ENCODE measurements at regions not wholly inside any gene's neighbourhood (a gene's known extent, or its start where the extent isn't known, plus 50 kb on each side); places are given as distances from the start of the nearest gene placed in this dataset.
"Not testable (repeated sequence)": the region's sequence is repeated elsewhere in the genome, so short reads cannot be mapped to it uniquely, and the experiment has no call there.

DNA sequence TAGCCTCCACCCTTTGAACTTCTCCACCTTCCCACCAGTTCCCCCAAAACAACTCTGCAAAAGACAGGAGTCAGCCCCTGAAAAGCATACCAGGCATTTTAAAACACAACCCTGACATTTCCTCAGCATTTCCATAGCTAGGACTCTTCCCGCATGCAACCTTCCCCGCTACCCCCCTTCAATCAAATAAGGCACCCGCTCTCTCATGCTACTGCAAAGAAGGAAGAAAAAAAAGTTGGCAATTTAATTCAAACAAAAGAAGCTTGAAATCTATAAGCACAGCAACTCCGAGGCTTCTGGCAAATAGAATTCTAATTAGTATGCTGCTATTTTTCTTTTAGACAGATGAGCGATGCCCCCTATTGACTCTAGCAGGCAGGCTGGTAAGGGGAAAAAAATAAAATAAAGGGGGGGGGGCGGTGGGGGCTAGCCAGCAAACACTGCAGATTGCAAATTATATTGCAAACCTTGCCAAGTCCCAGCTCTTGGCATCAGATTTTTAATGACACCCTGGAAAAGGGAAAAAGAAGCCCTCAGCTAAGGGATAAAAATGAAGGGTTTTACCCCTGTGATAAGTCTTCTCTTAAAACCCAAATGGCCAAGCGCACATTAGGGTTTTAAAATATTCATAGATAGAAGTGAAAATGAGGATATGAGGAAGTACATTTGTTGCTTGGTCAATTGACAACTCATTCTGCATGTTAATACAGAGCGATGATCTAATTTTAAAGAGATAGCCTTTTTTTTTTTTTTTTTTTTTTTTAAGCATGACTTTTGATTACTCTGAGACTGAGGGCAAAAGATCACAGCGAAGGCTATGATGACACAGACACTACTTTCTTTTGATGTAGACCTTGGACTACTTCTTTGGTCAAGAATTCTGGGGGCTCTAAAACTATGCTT lies 255.2 kb downstream of the NR2F2 start:
- DNase-seq, result no peak

DNA sequence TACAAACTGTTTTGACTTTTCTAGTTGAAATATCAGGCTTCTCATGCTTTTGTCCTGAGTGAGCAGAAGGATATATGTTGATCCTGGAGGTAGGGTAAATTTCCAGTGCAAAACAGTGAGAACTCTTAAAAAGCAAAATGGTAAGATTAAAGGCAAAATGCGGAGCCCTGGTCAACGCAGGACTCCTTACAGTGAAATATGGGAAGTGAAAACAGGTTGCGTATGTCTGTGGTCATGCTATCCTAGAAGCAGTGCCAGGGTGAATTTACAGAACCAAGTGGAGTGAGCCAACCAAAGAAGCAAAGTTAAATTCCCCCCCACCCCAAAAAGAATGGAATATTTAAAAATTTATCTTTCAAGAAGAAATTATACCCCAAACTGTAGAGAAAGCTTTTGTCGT lies 256.4 kb downstream of the NR2F2 start:
- DNase-seq, result peak; percentile 1

DNA sequence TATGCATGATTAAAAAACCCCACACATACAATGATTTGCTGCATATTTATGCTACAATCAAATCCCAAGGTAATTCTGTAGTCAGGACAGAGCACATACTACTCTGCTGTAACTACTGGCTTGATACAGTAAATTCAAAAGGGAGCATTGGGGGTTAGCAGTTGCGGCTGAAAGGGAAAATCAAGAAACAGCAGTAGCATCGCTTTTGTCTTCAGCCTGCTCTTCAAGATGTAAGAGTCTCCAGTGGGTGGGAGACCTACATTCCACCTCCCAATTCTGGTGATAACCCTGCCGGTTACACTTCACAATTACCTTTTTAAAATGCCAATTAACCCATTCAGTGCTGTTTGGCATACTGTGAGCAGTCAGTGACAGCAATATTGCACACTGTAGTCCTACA lies 259.4 kb downstream of the NR2F2 start:
- no peak for DNase-seq

DNA sequence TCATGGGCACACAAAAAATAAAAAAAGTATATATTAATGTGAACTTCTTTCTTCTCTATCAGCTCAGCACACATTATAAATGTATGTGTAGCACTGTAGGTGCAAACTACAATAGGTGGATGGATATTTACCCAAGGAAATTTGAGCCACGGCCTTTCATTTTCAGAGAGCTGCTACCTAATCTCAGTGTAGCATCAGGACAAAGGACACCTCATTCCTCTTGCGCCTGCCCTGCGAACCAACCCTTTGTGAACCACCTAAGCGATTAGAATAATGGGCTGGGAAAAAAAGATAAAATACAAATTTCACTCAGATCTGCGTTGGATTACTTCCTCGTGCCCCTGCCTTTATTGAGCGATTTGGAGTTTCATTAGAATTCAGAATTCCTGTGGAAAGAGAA lies 263.2 kb downstream of the NR2F2 start:
- DNase-seq, result no peak

DNA sequence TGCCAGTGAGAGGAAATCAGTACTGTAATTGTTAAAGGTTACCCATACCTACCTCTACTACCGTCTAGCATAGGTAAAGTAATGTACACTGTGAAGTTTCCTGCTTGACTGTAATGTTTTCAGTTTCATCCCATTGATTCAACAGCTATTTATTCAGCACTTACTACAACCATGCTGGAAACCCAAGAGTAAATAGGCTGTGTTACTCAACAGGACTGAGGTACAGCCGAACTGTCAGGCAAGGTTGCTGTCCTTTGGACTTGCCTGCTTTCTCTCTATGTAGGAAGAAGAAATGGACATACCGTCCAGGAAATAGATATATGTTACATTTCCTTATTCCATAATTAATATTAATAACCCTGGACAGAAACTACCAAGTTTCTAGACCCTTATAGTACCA lies 265.5 kb downstream of the NR2F2 start:
- no peak for DNase-seq

DNA sequence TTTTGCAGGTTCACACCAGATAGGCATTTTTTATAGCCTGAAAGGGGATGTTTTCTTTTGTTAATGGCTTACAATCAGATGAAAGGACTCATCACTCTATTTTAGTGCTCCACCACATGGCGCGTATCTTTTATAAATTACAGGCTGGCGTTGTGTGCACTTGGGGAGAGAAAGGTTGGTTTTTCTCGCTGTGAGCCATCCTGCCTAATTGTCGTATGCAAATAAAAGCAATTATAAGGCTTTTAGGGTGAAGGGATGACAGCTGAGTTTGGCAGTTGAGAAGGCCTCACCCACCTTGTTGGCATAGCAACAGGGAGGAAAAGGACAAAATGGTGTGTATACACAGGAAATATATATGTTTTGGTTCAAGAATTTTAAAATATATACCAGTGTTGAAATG lies 268.0 kb downstream of the NR2F2 start:
- no peak for DNase-seq

DNA sequence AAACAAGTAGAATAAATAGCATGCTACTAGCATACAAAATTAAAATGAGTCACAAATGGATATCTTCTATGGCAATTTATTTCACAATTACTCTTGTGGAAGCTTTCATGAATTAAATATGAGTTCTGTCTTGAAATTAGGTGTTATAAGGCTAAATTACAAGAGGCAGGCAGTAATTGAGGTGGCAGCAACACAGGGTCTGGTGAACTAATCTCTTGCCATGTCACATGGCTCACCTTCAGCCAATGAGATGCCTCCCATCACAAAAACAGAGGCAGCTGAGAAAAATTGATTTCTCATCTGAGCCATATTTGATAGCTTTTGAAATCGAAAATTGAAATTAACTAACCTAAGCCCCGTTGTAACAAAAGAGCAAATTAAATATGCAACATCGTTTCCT lies 268.8 kb downstream of the NR2F2 start:
- no peak for DNase-seq

DNA sequence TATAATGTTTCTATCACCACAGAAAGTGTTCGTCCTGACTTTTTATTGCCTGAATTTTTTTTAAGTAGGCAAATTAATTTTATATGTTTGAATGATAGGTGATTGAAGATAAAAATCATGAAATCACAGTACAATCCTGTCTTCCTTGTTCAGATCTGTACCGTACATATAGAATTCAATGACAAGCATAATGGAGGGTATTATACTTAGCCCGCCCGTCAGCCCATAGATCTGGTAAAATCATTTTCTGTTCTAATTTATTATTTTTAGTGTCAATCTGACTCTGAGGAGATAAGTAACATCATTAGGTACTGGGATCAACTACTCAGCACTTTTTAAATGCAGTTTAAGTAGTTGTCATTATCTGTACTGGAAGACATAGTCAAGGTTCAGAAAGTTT lies 269.9 kb downstream of the NR2F2 start:
- no peak for DNase-seq

DNA sequence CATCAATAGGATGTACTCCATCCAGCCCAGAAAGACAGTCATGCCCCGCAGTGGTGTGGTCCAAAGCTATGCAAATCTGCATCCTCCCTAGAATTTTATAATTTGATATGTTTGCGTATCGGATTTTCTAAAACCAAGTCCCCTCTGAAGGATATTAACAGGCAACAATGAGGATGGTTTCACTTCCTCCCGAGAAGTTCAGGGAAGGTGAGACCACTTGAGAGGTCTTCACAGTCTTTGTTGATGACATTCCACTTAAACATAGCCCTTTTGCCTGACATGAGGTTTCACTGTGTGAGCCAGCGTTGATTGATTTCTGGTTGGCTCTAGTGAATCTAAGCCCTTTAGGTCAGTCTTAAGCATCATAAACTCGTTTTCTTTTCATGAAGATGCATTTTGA lies 276.1 kb downstream of the NR2F2 start:
- no peak for DNase-seq

DNA sequence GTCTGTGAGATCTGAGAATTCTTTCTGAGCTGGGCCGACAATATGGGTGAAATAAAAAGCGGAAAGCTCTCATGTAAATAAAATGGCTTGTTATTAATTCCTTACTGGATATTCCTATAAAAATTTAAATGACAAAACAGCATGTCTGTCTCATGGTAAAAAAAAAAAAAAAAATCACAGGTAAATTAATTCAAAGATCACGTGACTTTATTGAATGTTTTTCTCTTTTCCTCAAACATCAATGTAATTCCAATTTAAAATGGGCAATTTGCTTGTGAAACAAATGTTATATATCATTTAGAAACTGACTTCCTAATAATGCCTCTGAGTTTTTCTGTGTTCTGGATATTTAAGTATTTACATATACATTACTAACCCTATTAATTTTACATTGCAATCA lies 280.3 kb downstream of the NR2F2 start:
- DNase-seq, result no peak

DNA sequence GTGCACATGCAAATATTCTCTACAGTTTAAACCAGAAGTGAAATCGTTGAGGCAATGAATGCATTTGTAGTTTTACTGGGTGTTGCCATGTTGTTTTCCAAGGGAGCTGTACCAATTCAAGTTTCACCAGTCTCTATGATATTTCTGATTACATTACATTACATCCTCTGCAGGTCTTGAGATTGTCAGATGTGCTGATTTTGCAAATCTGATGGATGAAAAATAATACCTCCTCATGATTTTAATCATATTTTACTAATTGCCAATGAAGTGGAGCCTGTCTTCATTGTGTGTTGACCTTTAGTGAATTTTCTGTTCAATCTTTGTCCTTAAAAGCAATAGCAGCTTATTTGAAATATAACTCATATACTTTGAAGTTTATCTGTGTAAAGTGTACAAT lies 282.4 kb downstream of the NR2F2 start:
- DNase-seq, result no peak

DNA sequence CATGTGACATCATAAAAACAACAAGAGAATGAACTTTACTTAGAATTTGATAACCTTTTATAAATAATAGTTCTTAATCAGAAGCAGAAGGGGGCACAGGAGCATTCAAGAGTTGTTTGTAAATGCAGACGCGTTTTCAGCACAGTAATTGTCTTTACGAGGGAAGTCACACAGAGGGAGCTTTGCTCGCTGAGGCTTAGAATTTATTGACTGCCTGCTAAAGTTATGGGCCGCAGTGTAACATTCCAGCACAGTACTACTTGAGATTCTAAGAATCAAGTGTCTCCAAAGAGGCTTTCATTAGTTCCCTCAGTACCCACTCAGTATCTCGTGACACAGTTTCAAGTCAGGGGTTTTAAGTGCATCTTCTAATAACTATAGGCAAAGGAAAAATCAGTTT lies 288.7 kb downstream of the NR2F2 start:
- no peak for DNase-seq

DNA sequence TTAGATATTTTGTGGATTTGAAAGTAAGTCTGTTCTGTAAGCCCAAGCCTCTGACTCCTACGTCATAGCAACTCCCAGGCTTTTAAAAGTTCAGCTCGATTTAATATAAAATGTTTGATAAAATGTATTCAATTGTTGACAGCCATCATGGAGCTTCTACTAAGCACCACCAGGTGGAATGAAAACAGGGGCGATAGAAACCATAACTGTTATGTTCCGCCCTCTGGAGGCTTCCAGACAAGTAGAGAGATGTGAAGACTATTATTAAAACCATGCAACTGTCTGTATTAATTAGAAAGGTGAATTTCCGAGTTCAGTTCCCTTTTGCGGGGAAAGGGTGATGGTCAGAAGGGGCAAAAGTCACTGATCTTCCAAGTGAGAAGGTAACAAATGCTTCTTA lies 292.2 kb downstream of the NR2F2 start:
- DNase-seq, result no peak

DNA sequence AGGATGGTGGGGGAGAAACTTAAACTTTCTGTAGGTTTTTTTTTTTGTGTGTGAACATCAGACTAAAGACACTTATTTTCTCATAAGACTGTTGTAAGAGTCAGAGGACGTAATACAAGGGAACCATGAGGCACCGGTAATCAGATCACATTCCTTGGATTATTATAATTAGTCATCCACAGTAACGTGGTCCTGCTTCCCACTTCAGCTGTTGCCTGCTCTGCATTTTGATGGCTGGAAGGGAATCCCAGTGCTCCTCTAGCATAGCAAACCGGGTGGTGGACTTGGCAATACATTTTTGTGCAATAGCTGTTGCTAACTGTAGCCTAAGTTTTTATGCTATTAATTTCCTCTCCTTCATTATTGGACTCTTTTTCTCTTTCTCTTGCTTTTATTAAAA lies 294.8 kb downstream of the NR2F2 start:
- no peak for DNase-seq

DNA sequence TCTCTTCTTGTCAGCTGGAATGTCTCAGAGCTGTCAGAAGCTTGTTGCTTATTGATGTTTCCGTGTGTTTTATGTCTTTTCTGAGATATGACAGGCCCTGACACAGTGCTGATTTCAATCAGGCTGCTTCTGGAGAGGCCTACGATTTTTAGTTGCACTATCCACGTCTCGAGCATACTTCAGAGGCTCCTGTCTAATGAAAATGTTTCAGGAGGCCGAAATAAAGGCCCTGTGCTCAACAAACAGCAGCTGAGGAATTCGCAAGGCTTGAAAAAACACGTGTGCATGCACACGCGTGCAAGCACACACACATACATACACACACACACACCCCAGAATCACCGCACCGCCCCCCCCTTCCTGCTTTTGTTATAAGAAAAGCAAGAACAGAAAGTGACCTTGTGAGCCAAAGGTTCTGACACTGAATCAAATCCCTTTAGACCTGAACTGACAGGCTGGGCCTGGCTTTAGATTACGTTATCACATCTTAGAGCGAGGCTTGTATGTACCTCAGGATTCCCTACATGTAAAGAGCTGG lies 296.6 kb downstream of the NR2F2 start:
- no peak for DNase-seq

DNA sequence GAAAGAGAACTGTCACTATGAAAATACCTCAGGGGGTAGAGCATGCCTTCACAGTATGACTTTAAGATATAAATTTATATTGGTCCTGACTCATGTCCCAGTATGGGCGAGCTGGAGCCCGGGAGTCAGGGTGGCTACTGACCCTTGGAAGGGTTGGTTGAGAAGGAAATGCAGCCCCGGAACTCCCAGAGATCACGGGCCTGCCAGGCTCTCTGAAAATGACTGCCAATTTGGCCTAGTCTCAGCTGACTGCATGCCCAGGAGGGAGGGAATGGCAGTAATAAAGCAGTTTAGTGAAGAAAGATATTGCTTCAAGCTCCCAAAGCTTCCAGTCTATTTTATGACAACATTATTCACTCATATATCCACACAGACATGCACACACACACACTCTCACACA lies 299.0 kb downstream of the NR2F2 start:
- no peak for DNase-seq

DNA sequence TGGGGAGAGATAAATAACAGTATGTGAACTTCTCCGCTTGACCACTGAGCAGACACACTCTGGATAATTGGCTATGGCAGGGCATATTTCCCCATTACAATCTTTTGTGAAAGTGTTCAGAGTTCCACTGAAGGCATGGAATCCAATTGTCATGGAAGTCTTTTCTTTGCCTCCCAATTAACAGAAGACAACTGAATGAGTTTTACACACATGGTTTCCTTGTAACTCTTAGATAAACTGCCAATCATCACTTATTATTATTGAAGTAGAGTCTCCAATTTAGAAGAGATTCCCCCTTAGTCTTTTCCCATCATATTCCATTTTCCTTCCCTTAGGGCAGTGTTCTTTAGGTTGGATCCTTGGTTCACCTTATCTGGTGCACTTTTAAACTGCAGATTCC lies 308.3 kb downstream of the NR2F2 start:
- no peak for DNase-seq

DNA sequence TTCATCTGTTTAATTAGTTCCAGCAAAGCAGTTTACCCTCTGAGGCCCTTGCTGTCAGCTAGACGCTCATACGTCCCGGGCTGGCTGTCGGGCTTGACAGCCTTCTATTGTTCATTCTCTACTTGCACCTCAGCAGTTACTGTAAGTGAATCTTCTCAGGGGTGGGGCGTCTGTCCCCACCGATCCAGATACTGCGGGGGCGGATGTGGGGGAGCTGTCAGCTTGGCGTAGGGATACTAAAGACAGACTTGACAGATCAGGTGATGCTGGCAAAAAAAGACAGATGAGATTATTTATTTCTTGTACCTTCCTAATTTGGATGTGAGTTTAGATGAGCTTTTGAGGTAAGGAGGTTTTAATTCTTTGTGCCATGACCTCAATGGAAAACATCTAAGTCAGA lies 315.3 kb downstream of the NR2F2 start:
- no peak for DNase-seq

DNA sequence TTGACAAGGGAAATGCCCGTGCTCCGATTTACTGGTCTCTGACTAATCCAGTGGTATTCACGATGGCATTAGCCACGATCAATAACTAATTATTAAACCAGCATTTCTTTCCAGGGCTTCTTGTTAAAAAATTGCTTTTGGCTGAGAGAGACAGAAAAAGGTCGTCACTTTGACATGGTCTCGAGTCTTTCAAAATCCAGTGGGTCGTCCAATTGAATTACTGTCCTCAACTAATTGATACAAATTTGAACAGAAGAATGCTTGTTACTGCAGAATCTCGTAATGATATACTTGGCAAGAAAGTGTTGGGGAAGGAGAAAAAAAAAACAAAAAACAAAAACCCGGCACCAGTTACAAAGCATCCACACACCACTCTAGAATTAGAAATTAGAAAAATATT lies 318.4 kb downstream of the NR2F2 start:
- DNase-seq, result no peak

DNA sequence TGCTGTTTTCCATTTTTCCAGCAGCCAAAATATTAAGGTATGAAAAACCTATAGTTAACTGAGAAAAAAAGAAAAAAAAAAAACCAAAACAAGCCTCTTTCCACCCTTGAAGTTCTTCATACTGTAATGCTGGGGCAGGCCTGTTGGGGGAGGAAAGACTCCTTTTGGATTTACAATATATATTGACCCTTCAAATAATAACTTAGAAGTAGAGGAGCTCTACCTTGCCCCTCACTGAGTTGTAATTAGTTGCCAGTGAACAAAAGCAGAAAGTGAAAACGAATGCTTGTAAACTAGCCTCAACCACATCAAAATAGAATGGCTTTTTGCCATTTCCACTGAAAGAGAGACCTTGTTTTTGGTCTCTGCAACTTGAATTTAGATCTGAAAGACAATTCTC lies 326.6 kb downstream of the NR2F2 start:
- DNase-seq, result no peak

DNA sequence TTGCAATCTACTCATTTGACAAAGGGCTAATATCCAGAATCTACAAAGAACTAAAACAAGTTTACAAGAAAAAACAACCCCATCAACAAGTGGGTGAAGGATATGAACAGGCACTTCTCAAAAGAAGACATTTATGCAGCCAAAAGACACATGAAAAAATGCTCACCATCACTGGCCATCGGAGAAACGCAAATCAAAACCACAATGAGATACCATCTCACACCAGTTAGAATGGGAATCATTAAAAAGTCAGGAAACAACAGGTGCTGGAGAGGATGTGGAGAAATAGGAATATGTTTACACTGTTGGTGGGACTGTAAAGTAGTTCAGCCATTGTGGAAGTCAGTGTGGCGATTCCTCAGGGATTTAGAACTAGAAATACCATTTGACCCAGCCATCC lies 336.5 kb downstream of the NR2F2 start:
- not testable (repeated sequence) for DNase-seq

DNA sequence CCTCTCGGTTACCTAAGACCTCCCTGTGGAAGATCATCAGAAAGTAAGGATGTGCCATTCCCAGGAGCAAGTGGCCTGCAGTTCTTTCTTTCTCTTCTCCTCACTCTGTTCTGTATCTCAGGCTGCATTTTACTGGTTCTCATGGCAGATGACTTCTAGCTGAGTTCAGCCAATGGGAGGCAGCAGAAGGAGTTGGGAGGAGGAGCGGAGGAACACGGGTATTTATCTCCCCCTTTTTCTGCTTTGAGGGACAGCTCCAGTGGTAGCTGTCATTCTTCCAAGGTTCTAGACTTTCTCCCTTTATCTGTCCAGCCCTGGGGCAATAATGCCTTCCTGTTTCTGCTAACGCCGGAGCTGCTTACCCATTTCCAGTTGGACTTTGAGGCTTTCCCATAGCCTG lies 339.9 kb downstream of the NR2F2 start:
- DNase-seq, result no peak

DNA sequence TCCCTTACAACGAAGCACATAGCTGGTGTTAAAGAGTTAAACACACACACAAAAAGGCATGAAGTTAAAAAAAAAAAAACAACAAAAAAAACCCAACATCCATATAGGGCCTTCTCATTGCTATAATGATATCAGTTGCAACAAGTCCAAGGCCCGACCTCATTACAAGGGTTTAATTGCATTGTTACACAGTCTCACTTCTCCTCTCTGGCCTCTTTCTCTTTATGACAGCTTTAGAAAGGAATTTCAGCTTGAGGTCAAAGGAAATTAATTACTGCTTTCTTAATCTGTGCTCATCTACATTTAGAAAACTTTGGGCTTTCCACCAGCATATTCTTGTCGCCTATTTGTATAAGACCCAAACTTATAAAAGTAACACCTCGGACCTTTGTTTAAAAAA lies 342.1 kb downstream of the NR2F2 start:
- no peak for DNase-seq

DNA sequence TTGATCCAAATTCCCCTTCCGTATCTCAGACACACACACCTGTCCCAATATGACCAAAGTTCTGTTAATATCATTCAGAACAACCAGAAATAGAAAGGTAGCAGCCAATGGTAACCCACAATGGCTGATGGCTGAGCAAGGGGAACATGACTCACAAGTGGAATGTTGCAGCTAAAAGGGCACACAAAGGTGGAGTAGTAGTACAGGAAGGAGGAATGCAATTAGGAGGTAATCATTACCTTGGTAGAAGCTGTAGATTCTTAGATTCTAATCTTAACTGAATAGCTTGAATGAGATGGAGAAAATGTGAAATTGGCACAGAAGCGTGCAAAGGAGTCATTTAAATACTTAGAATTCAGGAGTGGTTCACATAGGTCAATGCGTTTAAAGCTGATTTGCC lies 347.9 kb downstream of the NR2F2 start:
- DNase-seq, result no peak
